ENCODE measurements at regions not wholly inside any gene's neighbourhood (a gene's known extent, or its start where the extent isn't known, plus 50 kb on each side); places are given as distances from the start of the nearest gene placed in this dataset.

DNA sequence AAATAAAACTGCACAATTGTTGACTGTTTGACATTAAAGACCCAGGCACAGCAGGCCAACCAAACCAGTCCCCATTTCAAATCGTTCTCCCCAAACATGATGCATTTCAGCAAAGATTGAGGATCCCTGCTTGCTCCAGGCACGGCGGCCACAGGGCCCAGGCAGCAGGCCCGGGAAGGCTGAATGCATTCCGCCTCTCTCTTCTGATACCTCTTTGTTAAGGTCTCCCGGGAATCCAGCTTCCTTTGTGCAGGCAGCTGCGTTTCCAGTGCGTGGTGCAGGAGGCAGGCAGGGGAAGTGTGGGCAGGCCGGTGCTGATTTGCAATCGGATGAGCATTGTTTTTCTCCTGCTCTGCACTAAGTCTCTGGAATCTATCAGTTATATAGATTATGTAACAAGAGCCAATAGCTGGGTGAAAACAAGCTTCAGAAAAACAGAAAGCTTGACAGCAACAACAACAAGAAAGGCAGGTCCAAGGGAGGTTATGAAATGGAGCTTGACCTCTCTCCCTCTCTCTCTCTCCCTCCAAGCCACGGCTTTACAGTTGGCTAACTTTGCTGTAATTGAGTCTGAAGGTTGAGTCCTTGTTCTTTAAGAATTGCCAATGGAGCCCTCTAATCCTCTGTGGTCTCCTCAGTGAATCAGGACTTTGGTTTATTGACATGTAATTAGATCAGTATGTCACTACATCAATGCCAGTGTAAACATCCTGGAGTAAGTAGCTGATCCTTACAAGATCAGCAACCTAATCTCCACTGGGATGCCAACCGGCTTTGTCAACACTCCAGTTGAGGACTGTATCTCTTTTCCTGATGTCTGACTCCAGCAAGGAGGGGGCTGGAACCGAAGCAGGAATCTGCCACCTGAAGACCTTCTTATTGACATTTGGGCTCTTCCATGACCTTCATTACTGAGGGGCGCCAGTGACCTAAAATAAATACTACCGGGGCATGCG lies 338.0 kb downstream of the TEX29 start:
- Histone ChIP-seq H3K79me2 (ENCODE audit: low read length) (no peaks in the 10 kb centered on the region), H4K20me1 (ENCODE audit: insufficient read depth, low read length) (no peaks in the 10 kb centered on the region), H3K27ac (ENCODE audit: low read length) (no peak overlapping the region), H3K9me2 (replicated peaks; ENCODE audit: insufficient read depth, low read length) (no peaks in the 10 kb centered on the region), H3K36me3 (replicated peaks; ENCODE audit: insufficient read depth, low read length) (no peaks in the 10 kb centered on the region), H2AFZ (ENCODE audit: low read length) (no peak overlapping the region), H3K4me1 (ENCODE audit: low read length) (no peaks in the 10 kb centered on the region), H3F3A (ENCODE audit: insufficient read depth, low read length) (no peaks in the 10 kb centered on the region), H3K9me3 (replicated peaks; ENCODE audit: insufficient read depth, low read length) (no peaks in the 10 kb centered on the region), H3K27me3 (replicated peaks; ENCODE audit: insufficient read depth, low read length) (no peaks in the 10 kb centered on the region), H3K4me3 (ENCODE audit: low read length) (no peak overlapping the region), H3K4me2 (ENCODE audit: low read depth, low read length) (no peak overlapping the region), H3K9ac (ENCODE audit: low read length) (no peak overlapping the region)
- DNase-seq, result no peak
- TF ChIP-seq EZH2 (optimal IDR thresholded peaks at IDR 0.05; ENCODE audit: low read depth, low read length) (no peak), EZH2phosphoT487 (IDR thresholded peaks at IDR 0.05; ENCODE audit: low read length) (no peak), CTCF (IDR thresholded peaks at IDR 0.05; ENCODE audit: low read length) (no peak)

GRCh38 chr13:111659219-111659775 lies 338.9 kb downstream of the TEX29 start:
- Histone ChIP-seq H3K9me2 (replicated peaks; ENCODE audit: insufficient read depth, low read length) (no peaks in the 10 kb centered on the region), H3K27me3 (replicated peaks; ENCODE audit: insufficient read depth, low read length) (no peaks in the 10 kb centered on the region), H3F3A (ENCODE audit: insufficient read depth, low read length) (no peaks in the 10 kb centered on the region), H3K79me2 (ENCODE audit: low read length) (no peaks in the 10 kb centered on the region), H3K4me2 (ENCODE audit: low read depth, low read length) (no peak overlapping the region), H3K36me3 (replicated peaks; ENCODE audit: insufficient read depth, low read length) (no peaks in the 10 kb centered on the region), H4K20me1 (ENCODE audit: insufficient read depth, low read length) (no peaks in the 10 kb centered on the region), H3K4me3 (ENCODE audit: low read length) (no peak overlapping the region), H3K27ac (ENCODE audit: low read length) (no peak overlapping the region), H3K9ac (ENCODE audit: low read length) (no peak overlapping the region), H2AFZ (ENCODE audit: low read length) (no peak overlapping the region), H3K9me3 (replicated peaks; ENCODE audit: insufficient read depth, low read length) (no peaks in the 10 kb centered on the region), H3K4me1 (ENCODE audit: low read length) (no peaks in the 10 kb centered on the region)
- DNase-seq, result no peak
- TF ChIP-seq CTCF (IDR thresholded peaks at IDR 0.05; ENCODE audit: low read length) (no peak), EZH2 (optimal IDR thresholded peaks at IDR 0.05; ENCODE audit: low read depth, low read length) (no peak), EZH2phosphoT487 (IDR thresholded peaks at IDR 0.05; ENCODE audit: low read length) (no peak)

- no peak overlapping the region for H3K4me3 ChIP-seq (ENCODE audit: low read length)
- H3K79me2 ChIP-seq (ENCODE audit: low read length), result no peaks in the 10 kb centered on the region
- H3K27me3 ChIP-seq (replicated peaks; ENCODE audit: insufficient read depth, low read length), result no peaks in the 10 kb centered on the region
- no peaks in the 10 kb centered on the region for H3K36me3 ChIP-seq (replicated peaks; ENCODE audit: insufficient read depth, low read length)
- H3K27ac ChIP-seq (ENCODE audit: low read length), result no peak overlapping the region
- no peaks in the 10 kb centered on the region for H3K4me1 ChIP-seq (ENCODE audit: low read length)
- H3K4me2 ChIP-seq (ENCODE audit: low read depth, low read length), result no peak overlapping the region
- no peaks in the 10 kb centered on the region for H3K9me3 ChIP-seq (replicated peaks; ENCODE audit: insufficient read depth, low read length)
- TF ChIP-seq CTCF (IDR thresholded peaks at IDR 0.05; ENCODE audit: low read length) (no peak), EZH2phosphoT487 (IDR thresholded peaks at IDR 0.05; ENCODE audit: low read length) (no peak), EZH2 (optimal IDR thresholded peaks at IDR 0.05; ENCODE audit: low read depth, low read length) (no peak)
- H3K9ac ChIP-seq (ENCODE audit: low read length), result no peak overlapping the region
- H2AFZ ChIP-seq (ENCODE audit: low read length), result no peak overlapping the region
- no peaks in the 10 kb centered on the region for H3F3A ChIP-seq (ENCODE audit: insufficient read depth, low read length)
- H4K20me1 ChIP-seq (ENCODE audit: insufficient read depth, low read length), result no peaks in the 10 kb centered on the region
- DNase-seq, result no peak
- no peaks in the 10 kb centered on the region for H3K9me2 ChIP-seq (replicated peaks; ENCODE audit: insufficient read depth, low read length)
These were observed 339.4 kb downstream of the TEX29 start for GRCh38 chr13:111659842-111660241.
